ENCODE measurements at regions not wholly inside any gene's neighbourhood (a gene's known extent, or its start where the extent isn't known, plus 50 kb on each side); places are given as distances from the start of the nearest gene placed in this dataset.

DNA sequence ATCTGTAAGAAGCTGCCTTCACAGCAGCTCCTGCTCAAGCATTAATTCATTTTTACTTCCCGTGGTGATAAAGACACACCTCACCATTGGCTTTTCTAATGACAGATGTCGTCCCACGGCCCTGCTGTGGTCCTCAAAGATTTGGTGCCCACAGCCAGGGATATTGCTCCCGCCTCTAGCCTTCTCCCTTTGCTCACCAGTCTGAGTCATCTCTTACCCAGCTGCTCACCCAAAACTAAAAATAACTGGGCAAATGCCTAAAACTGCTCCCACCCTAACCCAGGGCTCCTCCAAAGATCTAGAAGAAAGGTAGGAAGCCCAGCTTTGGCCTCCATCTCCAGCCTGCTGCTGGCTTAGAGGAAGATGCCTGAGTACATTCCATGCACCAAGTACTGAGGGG, 371.1 kb upstream of the ZNF507 start:
- TF ChIP-seq, protein P1, sequence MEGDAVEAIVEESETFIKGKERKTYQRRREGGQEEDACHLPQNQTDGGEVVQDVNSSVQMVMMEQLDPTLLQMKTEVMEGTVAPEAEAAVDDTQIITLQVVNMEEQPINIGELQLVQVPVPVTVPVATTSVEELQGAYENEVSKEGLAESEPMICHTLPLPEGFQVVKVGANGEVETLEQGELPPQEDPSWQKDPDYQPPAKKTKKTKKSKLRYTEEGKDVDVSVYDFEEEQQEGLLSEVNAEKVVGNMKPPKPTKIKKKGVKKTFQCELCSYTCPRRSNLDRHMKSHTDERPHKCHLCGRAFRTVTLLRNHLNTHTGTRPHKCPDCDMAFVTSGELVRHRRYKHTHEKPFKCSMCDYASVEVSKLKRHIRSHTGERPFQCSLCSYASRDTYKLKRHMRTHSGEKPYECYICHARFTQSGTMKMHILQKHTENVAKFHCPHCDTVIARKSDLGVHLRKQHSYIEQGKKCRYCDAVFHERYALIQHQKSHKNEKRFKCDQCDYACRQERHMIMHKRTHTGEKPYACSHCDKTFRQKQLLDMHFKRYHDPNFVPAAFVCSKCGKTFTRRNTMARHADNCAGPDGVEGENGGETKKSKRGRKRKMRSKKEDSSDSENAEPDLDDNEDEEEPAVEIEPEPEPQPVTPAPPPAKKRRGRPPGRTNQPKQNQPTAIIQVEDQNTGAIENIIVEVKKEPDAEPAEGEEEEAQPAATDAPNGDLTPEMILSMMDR (IDR thresholded peaks at IDR 0.05; ENCODE audit: low read length), result no peak
- TF ChIP-seq EZH2 (optimal IDR thresholded peaks at IDR 0.05; ENCODE audit: low read depth, low read length), result no peak
- TF ChIP-seq EZH2phosphoT487 (IDR thresholded peaks at IDR 0.05; ENCODE audit: low read length), result no peak

Measured in MM.1S (cell line).